HT-29 (cell line): ENCODE measurements at regions not wholly inside any gene's neighbourhood (a gene's known extent, or its start where the extent isn't known, plus 50 kb on each side); places are given as distances from the start of the nearest gene placed in this dataset.

Source experiments
- DNase-seq: peaks from one replicate; pipeline ENCODE4 v3.0.0-alpha.2; 2015; ENCODE audit warnings: low spot score

DNA sequence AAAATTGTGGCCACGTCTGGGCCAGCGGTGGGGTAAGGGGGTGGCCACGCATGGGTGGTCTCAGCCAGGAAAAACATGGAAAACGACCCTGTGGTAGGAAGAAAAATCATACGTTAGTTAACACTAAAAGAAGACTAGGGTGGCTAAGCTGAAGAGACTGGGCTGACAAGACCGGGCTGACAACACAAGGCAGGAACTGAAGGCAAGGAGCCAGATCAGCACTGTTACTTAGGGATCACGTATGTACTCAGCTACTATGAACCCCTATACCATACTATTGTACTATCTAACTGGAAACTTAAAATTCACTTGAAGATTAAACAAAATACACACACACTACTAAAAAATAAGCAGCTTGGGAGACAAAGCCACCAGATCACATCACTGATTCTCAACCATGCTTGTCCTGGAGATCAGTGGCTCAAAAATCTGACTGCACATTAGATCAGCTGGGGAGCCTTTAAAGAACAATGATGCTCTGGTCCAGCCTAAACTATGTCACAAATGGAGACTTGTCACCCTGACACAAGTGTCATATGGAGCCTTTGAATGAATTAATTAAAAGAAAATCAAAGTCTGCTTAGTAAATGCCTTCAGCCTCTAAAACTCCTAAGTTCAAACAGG is 442.2 kb downstream of the SHQ1 start:
- no peak for DNase-seq

DNA sequence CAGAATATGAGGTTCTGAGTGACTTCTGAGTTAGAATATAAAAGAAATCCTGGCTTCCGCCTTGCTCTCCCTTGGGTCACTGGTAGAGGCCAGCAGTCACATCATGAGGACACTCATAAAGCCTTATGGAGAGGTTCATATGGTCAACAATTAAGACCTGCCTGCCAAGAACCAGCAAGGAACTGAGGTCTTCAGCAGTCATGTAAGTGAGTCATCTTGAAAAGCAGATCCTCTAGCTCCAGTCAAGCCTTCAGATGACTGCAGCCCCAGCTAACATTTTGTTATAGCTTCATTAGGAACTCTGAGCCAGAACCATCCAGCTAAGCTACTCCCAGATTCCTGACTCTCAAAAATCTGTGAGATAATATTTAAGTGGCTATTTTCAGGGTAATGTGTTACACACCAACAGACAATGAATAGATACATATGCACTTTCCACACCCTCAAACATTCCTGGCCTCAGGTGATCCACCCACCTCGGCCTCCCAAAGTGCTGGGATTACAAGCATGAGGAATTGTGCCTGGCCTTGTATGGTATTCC is 447.2 kb downstream of the SHQ1 start:
- no peak for DNase-seq

DNA sequence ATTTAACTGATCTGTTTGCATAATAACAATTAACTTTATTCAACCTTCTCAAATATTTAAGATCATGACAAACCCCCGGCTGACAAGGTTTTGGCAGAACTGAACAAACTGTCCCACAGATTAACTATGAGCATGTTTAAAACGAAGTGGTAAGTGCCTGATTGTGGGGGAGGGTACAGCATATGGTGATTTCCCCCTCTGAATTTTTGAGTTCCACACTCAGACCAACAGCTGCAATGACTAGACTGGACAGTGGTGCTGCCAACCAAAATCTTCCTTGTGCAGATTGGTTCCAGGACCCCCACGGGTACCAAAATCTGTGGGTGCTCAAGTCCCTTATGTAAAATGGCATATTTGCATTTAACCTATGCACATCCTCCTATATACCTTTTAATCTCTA is 449.5 kb downstream of the SHQ1 start:
- DNase-seq = no peak

DNA sequence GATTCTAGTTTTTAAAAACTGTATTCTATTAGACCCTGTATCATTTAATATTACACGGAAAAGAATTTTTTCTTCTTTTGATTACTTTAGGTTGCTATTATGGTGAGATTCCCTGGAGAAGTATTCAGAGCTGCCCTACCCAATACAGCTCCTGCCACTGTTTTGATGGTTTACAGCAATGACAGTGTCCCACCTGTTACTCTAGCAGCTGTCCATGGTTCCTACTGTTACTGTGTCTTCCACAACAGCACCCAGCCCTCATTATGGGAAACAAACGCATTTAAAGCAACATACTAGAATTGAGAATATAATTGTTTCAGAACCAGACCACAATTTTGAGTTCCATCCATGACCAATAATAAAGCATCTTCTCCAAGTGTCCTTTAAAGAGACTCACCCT is 450.7 kb downstream of the SHQ1 start:
- DNase-seq = no peak

DNA sequence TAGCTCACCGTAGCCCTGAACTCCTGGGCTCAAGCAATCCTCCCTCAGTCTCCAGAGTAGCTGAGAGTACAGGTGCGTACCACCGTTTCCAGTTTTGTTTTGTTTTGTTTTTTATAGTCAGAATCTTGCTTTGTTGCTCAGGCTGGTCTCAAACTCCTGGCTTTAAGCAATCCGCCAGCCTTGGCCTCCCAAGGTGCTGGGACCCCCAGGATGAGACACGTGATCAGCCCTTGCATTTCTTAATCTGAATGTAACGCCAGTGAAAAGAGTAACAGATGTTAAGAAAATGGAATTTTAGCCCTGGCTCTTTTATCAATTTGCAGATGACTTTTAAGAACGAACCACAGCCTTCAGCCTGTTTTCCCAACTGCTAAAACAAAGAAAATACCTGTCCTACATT is 451.3 kb downstream of the SHQ1 start:
- no peak for DNase-seq

DNA sequence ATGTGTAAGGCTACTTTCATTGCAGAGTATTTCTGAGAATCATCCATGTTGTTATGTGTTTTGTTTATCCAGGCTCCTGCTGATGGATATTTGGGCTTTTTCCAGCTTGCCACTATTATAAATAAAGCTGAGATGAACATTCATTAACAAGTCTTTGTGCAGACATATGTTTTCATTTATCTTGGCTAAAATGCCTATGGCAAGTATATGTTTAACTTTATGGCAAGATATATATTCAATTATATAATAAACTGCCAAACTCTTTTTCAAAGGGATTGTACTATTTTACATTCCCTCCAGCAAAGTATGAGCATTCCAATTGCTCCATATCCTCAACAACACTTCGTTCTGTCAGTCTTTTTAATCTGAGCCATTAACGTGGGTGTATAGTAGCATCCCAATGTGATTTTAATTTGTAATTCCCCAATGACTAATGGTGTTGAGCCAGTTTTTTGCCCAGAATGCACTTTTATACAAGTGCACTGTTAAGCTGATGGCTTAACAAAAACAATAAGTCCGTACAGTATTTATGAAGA is 452.4 kb downstream of the SHQ1 start:
- no peak for DNase-seq

DNA sequence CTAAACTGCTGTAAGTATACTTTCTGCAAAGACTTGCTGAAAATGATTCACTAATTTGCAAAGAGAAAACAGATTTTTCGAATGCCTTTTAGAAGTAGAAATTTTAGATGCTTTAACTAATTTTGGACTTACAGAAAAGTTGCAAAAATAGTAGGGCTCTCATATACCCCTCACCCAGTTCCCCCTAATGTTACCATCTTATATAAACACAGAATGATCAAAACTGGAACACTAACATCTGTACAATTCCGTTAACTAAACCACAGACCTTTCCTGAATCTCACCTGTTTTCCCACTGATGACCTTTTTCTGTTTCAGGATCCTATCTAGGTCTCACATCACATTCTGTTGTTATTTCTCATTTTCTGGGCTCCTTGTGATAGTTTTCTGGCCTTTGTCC is 454.8 kb downstream of the SHQ1 start:
- DNase-seq = no peak

DNA sequence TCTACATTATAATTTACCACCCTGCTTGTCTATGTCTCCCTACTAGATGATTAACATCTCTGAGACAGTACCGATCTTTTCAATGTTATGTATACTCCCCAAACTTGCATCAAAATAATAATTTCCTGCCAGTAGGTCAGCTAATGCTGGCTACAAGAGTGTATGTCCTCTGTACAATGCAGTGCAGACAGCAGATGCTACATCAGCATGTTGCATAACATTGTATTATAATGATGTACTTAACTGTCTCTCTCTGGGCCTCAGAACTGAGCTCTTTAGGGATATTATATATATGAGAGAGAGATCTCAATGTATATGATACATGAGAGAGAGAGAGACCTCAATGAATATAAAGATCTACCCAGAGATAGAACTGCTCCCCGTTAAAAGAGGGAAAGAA is 456.6 kb downstream of the SHQ1 start:
- no peak for DNase-seq

DNA sequence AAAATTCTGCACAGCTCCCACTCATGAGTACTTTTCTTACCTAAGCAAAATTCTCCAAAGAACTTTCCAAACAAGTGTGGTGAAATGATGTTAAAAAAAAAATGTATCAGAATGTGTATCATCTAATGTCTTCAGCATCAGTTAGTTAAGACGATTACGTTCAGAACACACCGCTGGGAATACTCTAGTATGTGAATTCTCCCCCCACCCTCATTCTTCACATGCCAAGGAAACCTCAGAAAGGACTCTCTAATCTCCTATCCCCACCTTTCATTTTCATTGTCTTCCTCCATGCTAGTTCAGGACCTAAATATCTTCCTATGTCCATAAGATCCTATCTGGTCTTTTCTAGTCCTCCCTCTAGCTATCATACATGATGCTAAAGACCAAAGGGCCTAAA is 457.4 kb downstream of the SHQ1 start:
- no peak for DNase-seq

DNA sequence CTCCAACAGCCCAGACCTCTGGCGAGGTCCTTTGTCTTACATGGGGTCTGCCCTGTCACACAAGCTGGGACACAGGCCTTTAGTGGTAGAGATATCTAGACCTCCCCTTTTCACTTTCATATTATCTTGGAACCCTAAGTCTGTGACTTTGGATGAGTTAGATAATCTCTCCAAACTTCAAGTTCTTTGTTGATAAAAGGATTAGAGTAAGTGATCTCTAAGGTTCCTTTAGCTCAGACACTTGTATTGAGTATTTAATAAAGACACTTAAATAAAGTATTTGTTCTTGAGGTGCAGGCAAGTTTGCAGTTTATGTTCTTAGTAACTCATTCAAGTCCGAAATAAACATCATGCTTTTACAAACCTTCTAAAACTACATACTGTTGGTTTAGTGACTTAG is 459.6 kb downstream of the SHQ1 start:
- DNase-seq = no peak

DNA sequence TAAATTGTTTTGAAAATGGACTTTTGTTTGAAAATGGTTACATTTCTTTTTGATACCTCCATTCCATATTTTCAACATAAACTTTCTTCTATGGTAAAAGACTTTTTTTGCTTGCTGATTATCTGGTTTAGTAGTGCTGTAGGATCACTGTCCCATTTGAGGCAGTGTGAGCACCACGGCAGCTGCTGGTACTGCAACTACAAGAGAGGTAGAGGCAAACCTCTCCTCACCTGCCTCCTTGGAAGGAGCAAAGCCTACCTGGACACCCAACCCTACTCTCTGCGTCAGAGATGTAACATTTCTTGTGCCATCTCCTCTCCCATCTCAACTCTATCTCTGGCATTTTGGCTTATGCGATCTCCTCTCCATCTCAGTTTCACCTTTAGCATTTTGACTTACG is 460.1 kb downstream of the SHQ1 start:
- no peak for DNase-seq

DNA sequence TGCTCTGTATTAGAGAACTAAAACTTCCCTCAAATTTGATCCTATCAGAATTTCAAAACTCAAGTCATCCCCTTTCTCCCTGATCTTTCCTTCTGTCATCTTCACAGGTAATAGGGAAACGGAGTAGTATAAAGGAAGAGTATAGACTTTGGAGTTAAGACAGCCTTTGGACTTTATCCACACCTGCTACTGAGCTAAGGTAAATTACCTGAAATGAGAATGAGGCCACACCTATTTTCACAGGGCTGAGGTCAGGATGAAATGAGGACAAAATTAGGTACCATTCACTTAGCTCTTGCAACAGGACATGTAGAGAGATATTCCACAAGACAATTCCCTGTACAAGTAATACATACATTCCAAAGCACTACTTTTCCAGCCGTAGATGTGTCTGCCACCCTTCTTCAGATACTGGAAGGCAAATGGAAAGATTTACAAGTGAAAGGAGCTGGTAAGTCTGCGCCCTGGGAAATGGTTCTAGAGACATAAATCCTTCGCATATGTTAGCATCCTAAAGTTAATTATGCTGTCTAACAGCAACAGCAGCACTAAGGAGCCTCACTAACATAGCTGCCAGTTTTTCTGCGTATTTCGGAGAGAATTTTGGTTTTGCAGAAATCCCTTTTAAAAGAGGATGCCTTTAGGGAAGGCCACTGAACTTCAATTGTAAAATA is 461.8 kb downstream of the SHQ1 start:
- DNase-seq = no peak

DNA sequence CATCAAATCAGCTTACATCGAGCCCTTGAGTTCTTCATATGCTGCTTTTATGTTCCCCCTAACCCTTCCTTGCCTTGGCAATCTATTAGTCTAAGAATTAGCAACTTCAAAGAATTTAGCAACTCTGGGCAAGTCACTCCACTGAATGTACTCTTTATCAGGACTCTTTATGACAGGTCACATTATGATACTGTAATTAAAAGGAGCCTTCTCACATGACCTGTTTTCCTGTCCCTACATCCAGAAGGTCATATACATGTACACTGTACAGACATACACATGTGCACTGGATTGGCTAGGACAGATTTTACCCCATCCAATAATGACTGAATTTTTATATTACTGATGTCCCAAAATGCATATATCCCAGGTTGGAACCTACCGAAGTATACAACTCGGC is 463.1 kb downstream of the SHQ1 start:
- no peak for DNase-seq

DNA sequence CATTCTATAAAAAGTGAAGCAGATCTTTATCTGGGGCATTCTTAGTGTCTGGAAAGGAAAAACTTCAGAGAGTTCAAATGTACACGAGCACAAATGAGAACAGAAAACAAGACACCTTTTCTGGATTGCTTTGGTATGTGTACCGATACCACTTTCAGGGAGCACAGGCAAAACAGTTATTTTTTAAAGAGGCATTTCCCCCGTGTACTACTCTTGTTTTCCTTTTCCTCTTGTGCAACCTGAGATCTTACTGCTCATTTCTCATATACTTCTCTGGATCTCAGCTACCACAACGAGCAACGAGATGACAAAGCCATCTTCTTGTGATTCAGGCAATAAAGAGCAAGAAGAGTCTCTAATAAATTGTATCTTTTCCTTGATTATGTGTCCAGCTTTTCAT is 463.6 kb downstream of the SHQ1 start:
- DNase-seq = no peak

DNA sequence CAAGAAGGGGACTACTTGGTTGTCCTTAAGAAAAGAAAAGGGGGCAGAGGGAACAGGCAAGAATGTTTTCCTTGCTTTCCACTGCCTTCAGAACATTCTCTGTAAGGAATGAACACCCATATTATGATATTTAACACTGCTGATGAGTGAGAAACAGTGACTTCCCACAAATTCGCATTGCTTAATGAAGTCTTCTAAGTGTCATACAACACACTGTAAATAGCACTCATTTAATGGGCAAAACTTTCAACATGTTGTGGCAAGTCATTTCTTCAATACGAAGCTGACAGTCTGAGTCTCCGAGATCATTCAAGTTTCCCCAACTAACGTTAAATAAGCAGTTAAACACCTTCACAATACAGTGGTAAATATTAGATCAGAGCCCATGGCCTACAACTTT is 464.4 kb downstream of the SHQ1 start:
- no peak for DNase-seq

DNA sequence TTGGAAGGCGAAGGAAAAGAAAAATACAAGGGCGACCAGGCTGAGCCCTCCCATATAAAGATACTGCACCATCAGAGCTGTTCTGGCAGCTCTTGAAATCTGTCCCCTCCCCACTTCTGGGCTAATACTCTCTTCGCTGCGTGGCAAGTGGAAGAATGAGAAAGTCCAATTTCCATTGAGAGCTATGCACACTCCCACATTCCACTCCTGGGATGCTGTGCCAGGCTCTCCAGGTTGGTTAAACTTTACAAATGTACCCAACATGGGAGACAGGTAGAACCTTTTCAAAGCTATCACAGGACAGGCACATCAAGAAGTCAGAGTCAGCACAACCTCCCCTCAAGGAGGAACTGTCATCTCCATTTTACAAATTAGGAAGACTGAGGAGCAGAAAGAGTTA is 465.0 kb downstream of the SHQ1 start:
- DNase-seq = no peak

DNA sequence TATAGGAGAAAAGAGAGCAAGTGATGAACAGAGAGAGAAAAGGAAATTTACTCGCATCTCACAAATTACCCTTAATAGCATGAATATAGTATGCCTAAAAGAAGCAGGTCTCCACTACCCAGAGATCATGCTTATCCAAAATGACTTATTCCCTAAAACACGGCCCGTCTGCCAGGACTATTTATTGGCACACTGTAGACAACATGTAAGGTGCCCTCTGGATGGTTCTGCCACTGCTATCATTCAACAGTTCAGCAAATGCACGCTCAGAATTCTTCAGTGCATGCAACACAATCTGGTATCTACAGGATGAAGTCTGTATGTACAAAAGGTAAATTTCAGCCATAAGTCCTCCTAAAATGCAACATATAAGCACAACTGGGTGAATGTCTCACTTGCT is 465.8 kb downstream of the SHQ1 start:
- DNase-seq = no peak

DNA sequence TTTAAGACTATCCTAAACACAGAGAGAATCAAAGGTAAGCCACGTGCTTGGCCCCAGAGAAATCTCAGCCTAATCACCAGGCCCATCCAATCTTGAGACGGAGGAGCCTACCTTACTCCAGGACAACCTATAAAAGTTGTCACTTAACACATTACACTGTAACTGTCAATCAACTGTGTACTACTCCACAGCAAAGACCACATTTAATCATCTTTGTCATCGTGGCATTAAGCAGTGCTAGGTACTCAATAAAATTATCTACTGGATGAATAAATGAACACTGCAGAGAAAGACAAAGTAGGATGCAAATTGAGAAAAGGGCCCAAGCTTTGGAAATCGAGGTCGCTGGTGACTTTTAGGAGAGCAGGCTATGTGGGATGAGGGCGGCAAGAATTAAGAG is 466.7 kb downstream of the SHQ1 start:
- no peak for DNase-seq

DNA sequence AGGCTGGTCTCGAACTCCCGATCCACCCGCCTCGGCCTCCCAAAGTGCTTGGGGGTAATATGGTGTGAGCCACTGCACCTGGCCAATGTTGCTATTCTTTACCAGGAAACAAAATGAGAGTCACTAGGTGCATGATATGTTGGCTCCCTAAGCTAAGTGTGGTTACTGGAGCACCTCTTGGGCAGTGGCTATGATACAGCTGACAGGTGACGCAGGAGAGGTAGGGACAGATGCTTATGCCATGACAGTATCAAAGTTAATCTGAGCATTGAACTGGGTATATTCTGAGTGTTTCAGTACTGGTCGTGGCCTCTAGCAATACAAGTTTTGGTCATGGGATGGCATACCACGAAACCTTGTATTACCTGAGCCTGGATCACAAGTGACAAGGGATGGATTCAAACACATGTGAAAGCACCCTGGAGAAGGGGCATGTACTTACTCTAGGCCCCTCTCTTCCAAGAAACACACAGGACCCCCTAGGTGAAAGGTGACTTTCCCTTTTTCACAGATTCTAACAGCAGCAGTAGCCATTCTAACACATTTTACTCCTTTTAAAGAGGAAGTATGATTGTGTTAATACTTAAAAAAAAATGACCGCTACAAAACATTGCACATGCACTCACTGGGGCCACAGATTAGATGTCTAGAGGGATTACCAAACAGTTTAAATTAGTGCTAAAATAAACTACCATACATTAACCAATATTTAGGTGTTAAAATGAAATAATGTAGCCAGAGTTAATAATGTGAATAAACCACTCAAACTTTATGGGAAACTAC is 467.3 kb downstream of the SHQ1 start:
- no peak for DNase-seq

DNA sequence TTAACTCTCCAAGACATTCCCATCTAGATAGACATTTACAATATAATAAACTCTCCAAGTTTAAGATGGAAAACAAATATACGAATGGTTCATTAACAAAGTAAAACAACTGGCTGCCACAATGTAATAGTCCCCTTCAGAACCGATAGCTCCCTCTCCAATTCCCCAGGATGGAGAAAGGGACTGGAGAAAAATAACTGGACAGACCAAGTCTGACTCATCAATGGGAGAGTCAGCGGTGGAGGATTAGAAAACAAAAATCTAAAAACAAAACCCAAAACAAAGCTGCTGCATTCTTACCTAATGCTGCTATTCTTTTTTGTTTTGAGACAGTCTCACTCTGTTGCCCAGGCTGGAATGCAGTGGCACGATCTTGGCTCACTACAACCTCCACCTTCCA is 468.1 kb downstream of the SHQ1 start:
- DNase-seq = no peak

DNA sequence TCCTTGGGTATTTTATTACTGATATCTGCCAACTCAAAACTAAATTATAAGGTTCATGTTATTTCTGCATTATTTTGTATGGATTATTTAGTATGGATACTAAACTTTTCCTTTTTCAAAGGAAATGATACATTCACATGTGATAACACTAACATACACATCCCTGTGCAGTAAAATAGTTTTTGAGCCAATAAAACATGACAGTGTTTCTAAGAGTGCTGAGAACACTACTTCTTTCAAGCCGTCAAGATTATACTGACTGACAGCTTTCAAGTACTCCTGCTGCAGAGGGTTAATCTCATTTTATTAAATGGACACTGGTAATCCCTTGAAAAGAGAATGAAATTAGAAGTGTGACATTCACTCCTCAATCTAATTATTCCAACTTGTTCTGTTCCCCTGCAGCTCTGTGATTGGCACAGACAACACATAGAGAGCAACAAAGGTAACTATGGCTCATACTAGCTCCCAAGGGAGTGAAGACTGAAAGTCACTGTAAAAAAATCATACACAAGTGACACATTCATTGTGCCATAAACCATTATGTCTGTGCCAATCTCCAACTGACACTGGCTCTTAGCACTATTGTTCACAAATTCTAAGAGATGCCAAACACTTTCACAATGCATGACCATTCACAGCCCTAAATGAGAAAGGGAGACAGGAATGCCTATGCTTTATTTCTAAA is 468.6 kb downstream of the SHQ1 start:
- DNase-seq = no peak

DNA sequence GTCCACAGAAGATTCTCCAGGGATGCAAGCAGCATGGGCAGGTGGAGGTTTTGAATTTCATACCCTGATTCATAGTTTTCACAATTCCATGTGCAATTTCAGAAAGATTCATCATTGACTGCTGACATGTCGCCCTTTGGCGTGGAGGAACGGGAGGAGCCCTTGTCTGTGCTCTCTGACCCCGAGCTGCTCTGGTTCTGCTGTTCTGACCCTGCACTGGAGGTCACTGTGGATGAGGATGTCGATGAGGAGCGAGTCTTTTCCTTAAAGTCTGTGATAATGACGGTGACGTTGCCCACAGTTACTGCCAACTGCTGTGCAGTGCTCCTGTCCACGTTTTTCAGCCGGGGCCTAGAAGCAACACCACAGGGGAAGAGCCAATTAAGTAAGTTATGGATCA is 470.0 kb downstream of the SHQ1 start:
- no peak for DNase-seq
